ENCODE measurements at regions not wholly inside any gene's neighbourhood (a gene's known extent, or its start where the extent isn't known, plus 50 kb on each side); places are given as distances from the start of the nearest gene placed in this dataset.

DNA sequence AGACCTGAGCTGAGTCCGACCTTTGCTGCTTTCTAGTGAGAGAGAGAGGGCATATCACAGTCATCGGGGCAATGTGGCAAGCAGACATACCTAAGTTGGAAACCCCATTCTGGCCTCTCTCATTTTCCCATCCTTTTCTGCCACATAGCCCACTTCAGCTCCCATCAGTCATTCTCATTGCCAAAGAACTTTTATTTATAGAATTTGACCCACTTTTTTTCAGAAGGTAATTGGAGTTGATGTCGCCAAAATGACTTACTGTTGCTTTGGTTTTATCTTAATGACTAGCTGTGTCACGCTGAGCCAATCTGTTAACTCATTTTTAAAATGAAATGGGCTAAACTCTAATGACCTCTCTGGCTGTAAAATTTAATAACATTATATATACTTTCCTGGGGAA lies 63.9 kb upstream of the RMST start:
- TF ChIP-seq POLR2AphosphoS5 (IDR thresholded peaks at IDR 0.05) (no peak), CTCF (IDR thresholded peaks at IDR 0.05) (no peak), EP300 (IDR thresholded peaks at IDR 0.05) (no peak), POLR2A (IDR thresholded peaks at IDR 0.05) (no peak)

All from sigmoid colon (tissue), 4 donors.